GM18502 (cell line): ENCODE measurements at regions not wholly inside any gene's neighbourhood (a gene's known extent, or its start where the extent isn't known, plus 50 kb on each side); places are given as distances from the start of the nearest gene placed in this dataset.
"Not testable (repeated sequence)": the region's sequence is repeated elsewhere in the genome, so short reads cannot be mapped to it uniquely, and the experiment has no call there.

Source experiments
- ATAC-seq: cut with Tn5 transposase; IDR thresholded peaks from one replicate; pipeline ENCODE4 v1.9.1; 2021; ENCODE audit warnings: mild to moderate bottlenecking; ENCODE audit not compliant: unreplicated experiment, poor library complexity

GRCh38 chr5:174895360-174895759 lies 171.0 kb downstream of the MSX2 start:
- no peak for ATAC-seq

- ATAC-seq, result no peak
These were observed 168.4 kb downstream of the MSX2 start for GRCh38 chr5:174892742-174893141.

- not testable (repeated sequence) for ATAC-seq
These were observed 156.2 kb downstream of the MSX2 start for GRCh38 chr5:174880412-174881200.

- no peak for ATAC-seq
These were observed 153.6 kb downstream of the MSX2 start for GRCh38 chr5:174877987-174878386.

- no peak for ATAC-seq
These were observed 147.9 kb downstream of the MSX2 start for GRCh38 chr5:174872271-174872670.

GRCh38 chr5:174852143-174852542 lies 127.8 kb downstream of the MSX2 start:
- ATAC-seq, result no peak

- no peak for ATAC-seq
These were observed 126.3 kb downstream of the MSX2 start for GRCh38 chr5:174850565-174851169.

- no peak for ATAC-seq
These were observed 125.0 kb downstream of the MSX2 start for GRCh38 chr5:174849426-174849825.

- ATAC-seq, result no peak
These were observed 120.6 kb downstream of the MSX2 start for GRCh38 chr5:174844971-174845370.

GRCh38 chr5:174843263-174844250 lies 119.2 kb downstream of the MSX2 start:
- no peak for ATAC-seq

GRCh38 chr5:174840435-174840834 lies 116.1 kb downstream of the MSX2 start:
- ATAC-seq, result no peak

GRCh38 chr5:174839196-174839595 lies 114.8 kb downstream of the MSX2 start:
- no peak for ATAC-seq

- no peak for ATAC-seq
These were observed 113.8 kb downstream of the MSX2 start for GRCh38 chr5:174837919-174838902.

- no peak for ATAC-seq
These were observed 109.7 kb downstream of the MSX2 start for GRCh38 chr5:174834081-174834480.

- no peak for ATAC-seq
These were observed 108.4 kb downstream of the MSX2 start for GRCh38 chr5:174832811-174833210.

- ATAC-seq, result no peak
These were observed 107.6 kb downstream of the MSX2 start for GRCh38 chr5:174832025-174832424.

GRCh38 chr5:174831031-174831660 lies 106.8 kb downstream of the MSX2 start:
- no peak for ATAC-seq

- no peak for ATAC-seq
These were observed 105.1 kb downstream of the MSX2 start for GRCh38 chr5:174829511-174829864.

- no peak for ATAC-seq
These were observed 104.6 kb downstream of the MSX2 start for GRCh38 chr5:174828804-174829510.
